NCI-H2107 (cell line): ENCODE measurements at regions not wholly inside any gene's neighbourhood (a gene's known extent, or its start where the extent isn't known, plus 50 kb on each side); places are given as distances from the start of the nearest gene placed in this dataset.

Experiments used
- DNase-seq: peaks from one replicate; lab custom pipeline; 2025; lab: John Stamatoyannopoulos, UW

- no peak for DNase-seq
These were observed 510.2 kb downstream of the RPS24 start for GRCh38 chr10:78543749-78544362.

- DNase-seq = no peak
These were observed 510.9 kb downstream of the RPS24 start for GRCh38 chr10:78544423-78545090.

- no peak for DNase-seq
These were observed 512.1 kb downstream of the RPS24 start for GRCh38 chr10:78545756-78546155.

- DNase-seq = no peak
These were observed 513.7 kb downstream of the RPS24 start for GRCh38 chr10:78547397-78547796.

- DNase-seq = no peak
These were observed 514.2 kb downstream of the RPS24 start for GRCh38 chr10:78547905-78548304.

GRCh38 chr10:78548369-78548768 is 514.7 kb downstream of the RPS24 start:
- DNase-seq = no peak

GRCh38 chr10:78549140-78549935 is 515.7 kb downstream of the RPS24 start:
- peak; percentile 11 for DNase-seq

GRCh38 chr10:78550090-78550489 is 516.4 kb downstream of the RPS24 start:
- no peak for DNase-seq

- no peak for DNase-seq
These were observed 517.1 kb downstream of the RPS24 start for GRCh38 chr10:78550716-78551115.

- DNase-seq = peak; percentile 11
These were observed 517.4 kb upstream of the ZMIZ1 start for GRCh38 chr10:78551184-78552005.

- no peak for DNase-seq
These were observed 516.4 kb upstream of the ZMIZ1 start for GRCh38 chr10:78552261-78552811.

- no peak for DNase-seq
These were observed 515.0 kb upstream of the ZMIZ1 start for GRCh38 chr10:78553792-78554191.

GRCh38 chr10:78555128-78555527 is 513.6 kb upstream of the ZMIZ1 start:
- DNase-seq = no peak

GRCh38 chr10:78556705-78557432 is 511.9 kb upstream of the ZMIZ1 start:
- no peak for DNase-seq

GRCh38 chr10:78557433-78557925 is 511.3 kb upstream of the ZMIZ1 start:
- no peak for DNase-seq

- DNase-seq = peak; percentile 82
These were observed 509.0 kb upstream of the ZMIZ1 start for GRCh38 chr10:78559661-78560340.

GRCh38 chr10:78560341-78560688 is 508.5 kb upstream of the ZMIZ1 start:
- DNase-seq = no peak

GRCh38 chr10:78563314-78563713 is 505.5 kb upstream of the ZMIZ1 start:
- DNase-seq = no peak

- DNase-seq = no peak
These were observed 502.9 kb upstream of the ZMIZ1 start for GRCh38 chr10:78565841-78566240.

- no peak for DNase-seq
These were observed 502.3 kb upstream of the ZMIZ1 start for GRCh38 chr10:78566284-78567111.
